Lower leg skin (tissue), 4 donors: ENCODE measurements at regions not wholly inside any gene's neighbourhood (a gene's known extent, or its start where the extent isn't known, plus 50 kb on each side); places are given as distances from the start of the nearest gene placed in this dataset.
A peak's percentile ranks its signal among the peaks of the same experiment; 100 is the strongest.

Experiments
- DNase-seq, 2 donors: peaks; one replicate each; pipeline ENCODE4 v3.0.0-alpha.2; 2019; ENCODE audit warnings: low spot score in 2 of 2
- H3K4me3 ChIP-seq: fragments of 200-600 bp; sonication (generic); 2 replicates; pipeline ENCODE4 v1.5.1; 2017; ENCODE audit warnings: mild to moderate bottlenecking, low read depth; ENCODE audit not compliant: poor library complexity, severe bottlenecking
- POLR2A ChIP-seq, 2 donors: fragments of 450-650 bp; IDR thresholded peaks; one replicate each; pipeline ENCODE4 v1.6.1; 2016 to 2017; ENCODE audit warnings: antibody characterized with exemption in 2 of 2, mild to moderate bottlenecking in 1 of 2, moderate library complexity in 1 of 2
- WGBS, 2 donors: methylation state at CpG; one replicate each; pipeline ENCODE4 v1.1.5; 2018; 5-methylcytosine and 5-hydroxymethylcytosine counted together
- intact Hi-C: fragments of 100-400 bp; cut with DNase I; formaldehyde crosslinking; loops from one replicate; pipeline ENCODE4 v1.15.0; 2023; ENCODE audit warnings: low total_unique reads
- TF ChIP-seq, protein P1 (sequence below), 3 donors: fragments of 450-650 bp; IDR thresholded peaks; one replicate each; pipeline ENCODE4 v1.5.1; 2016; ENCODE audit warnings: antibody characterized with exemption in 3 of 3, mild to moderate bottlenecking in 3 of 3, moderate library complexity in 2 of 3

DNA sequence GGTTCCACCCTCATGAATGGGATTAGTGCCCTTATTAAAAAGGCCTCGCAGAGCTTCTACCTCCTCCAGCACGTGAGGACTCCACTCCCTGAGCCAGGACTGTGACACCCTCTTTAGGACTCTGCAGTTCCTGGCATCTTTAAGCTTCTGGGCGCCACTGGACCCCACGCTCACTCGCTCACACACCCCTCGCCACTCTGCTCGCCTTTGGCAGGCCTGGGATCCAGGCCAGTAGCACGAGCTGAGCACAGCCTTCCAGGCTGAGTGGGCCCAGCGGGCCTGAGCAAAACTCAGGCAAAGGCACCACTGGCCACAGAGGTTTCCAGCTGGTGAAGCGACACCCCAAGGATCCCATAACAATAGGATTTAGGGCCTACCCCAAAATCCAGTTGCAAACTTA is 107.9 kb upstream of the GPC1 start:
- 94 to 99% methylated on average over 10 of the region's 10 CpGs for WGBS, 2 donors
- H3K4me3 ChIP-seq, result no peak overlapping the region
- TF ChIP-seq, protein P1, sequence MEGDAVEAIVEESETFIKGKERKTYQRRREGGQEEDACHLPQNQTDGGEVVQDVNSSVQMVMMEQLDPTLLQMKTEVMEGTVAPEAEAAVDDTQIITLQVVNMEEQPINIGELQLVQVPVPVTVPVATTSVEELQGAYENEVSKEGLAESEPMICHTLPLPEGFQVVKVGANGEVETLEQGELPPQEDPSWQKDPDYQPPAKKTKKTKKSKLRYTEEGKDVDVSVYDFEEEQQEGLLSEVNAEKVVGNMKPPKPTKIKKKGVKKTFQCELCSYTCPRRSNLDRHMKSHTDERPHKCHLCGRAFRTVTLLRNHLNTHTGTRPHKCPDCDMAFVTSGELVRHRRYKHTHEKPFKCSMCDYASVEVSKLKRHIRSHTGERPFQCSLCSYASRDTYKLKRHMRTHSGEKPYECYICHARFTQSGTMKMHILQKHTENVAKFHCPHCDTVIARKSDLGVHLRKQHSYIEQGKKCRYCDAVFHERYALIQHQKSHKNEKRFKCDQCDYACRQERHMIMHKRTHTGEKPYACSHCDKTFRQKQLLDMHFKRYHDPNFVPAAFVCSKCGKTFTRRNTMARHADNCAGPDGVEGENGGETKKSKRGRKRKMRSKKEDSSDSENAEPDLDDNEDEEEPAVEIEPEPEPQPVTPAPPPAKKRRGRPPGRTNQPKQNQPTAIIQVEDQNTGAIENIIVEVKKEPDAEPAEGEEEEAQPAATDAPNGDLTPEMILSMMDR (IDR thresholded peaks at IDR 0.05), result no peak
- no peak for TF ChIP-seq POLR2A (IDR thresholded peaks at IDR 0.05)
- intact Hi-C loops, result no loop called here
- peak in 1 of 2 donors; percentile 18 for DNase-seq

DNA sequence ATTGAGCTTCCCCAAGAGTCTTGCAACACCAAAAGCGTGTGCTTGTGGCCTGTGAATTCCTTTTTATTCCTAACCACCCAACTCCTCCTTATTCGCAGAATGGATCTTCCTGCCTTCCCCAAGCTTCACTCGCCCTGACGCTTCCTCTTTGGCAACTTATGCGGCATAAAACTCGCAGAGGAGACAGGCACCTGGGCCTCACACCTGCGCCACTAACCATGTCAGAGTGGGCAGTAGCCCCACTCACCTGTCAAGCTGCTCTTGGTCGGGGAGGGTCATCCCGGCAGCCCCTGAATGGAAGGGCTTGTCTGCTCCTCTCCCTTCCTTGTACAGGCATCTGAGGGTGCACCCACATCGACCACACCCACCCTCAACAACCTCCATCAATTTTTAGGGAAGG is 106.9 kb upstream of the GPC1 start:
- H3K4me3 ChIP-seq, result no peak overlapping the region
- WGBS, 2 donors, result 84 to 85% methylated on average over 10 of the region's 10 CpGs
- TF ChIP-seq, protein P1 (IDR thresholded peaks at IDR 0.05), result no peak
- TF ChIP-seq POLR2A (IDR thresholded peaks at IDR 0.05), result no peak
- peak in 1 of 2 donors; percentile 66 for DNase-seq
- intact Hi-C loops, result no loop called here

DNA sequence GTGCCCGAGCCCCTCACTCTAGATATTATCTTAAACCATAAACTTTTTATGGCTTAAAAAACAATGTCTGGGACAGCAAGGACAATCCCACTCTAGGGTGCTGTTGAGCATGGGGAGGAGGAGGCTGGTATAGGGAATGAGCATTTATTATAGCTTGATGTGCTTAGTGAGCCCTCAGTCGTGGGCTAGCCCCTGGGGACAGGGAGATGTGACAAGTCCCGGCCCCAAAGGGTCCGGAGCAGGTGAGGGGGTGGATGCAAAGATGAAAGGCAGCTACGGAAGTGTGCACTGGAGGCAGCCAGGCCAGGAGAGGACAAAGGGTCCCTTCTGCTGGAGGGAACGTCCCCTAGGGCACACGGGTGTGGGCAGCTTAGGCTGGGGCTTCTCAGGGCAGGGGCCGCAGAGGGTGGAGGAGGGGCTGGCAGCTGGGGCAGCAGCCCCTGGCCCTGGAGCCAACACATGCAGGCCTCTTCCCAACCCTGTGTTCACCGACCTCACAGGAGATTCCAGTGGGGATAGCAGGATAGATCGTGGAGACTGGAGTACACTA is 106.3 kb upstream of the GPC1 start:
- no peak overlapping the region for H3K4me3 ChIP-seq
- DNase-seq, result peak in 1 of 2 donors; percentile 17
- 73 to 83% methylated on average over 10 of the region's 10 CpGs for WGBS, 2 donors
- TF ChIP-seq, protein P1 (IDR thresholded peaks at IDR 0.05), result no peak
- intact Hi-C loops, result no loop called here

DNA sequence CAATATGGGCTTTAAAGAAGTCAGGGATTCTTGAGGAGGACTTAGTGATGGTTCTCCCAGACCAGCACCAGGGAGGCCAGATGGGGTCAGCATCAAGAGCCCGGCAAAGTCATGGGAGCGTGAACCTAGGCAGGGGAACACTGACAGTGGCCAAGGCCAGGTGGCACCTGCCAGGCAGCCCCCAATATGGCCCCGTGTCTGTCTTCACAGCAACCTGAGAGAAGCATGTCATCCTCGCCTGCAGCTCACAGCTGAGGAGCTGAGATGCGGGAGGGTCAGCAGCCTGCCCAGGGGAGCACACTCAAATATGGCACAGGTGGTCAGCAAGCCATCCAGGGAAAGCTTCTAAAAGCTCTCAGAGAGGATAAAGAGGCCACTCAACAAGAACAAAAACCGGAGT is 105.7 kb upstream of the GPC1 start:
- 85 to 94% methylated on average over 5 of the region's 6 CpGs for WGBS, 2 donors
- no peak overlapping the region for H3K4me3 ChIP-seq
- intact Hi-C loops, result no loop called here
- TF ChIP-seq, protein P1 (IDR thresholded peaks at IDR 0.05), result no peak
- no peak for TF ChIP-seq POLR2A (IDR thresholded peaks at IDR 0.05)
- peak in 1 of 2 donors; percentile 37 for DNase-seq

DNA sequence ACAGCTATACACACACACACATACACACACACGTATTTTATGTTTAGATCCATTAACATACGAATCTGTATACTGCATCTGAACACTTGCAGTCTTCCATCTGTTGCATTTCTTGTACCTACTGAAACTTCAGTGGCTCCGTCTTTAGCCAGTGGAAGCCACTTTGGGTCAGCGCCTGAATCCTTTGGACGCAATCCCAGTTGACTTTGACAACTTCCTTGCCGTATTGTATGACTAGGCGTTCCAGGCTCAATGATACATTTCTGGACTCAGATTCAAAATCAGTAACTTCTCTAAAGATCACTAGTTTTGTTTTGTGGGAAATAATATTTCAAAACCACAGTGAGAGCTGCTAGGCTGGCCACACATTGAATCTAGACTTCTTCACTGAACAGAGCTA is 101.5 kb upstream of the GPC1 start:
- DNase-seq, result peak in 1 of 2 donors; percentile 31
- TF ChIP-seq, protein P1 (IDR thresholded peaks at IDR 0.05), result no peak
- no peak for TF ChIP-seq POLR2A (IDR thresholded peaks at IDR 0.05)
- WGBS, 2 donors, result 79 to 83% methylated on average over 7 of the region's 7 CpGs
- H3K4me3 ChIP-seq, result no peak overlapping the region
- intact Hi-C loops, result no loop called here

DNA sequence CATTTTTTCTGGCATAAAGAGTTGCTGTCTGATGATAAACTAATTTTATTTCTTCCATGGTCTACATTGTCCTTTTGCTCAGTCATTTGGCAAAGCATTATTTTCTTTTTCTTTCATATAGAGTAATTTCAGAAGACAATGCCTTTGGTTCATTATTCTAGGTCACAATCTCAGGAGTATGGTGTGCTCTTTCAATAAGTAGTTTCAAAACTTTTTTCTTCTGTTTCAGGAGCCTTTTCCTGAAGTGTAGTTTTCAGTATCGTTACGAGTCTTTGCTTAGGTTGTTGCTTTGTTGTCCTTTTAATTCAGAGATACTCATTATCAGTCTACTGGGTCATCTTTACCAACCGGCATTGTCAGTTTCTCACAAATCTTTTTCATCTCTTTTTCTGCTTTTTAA is 100.4 kb upstream of the GPC1 start:
- 75 to 91% methylated on average over 3 of the region's 3 CpGs for WGBS, 2 donors
- no peak for TF ChIP-seq POLR2A (IDR thresholded peaks at IDR 0.05)
- TF ChIP-seq, protein P1 (IDR thresholded peaks at IDR 0.05), result no peak
- H3K4me3 ChIP-seq, result no peak overlapping the region
- intact Hi-C loops, result no loop called here
- DNase-seq, result no peak
